Kidney (tissue), 10 donors: ENCODE measurements at regions not wholly inside any gene's neighbourhood (a gene's known extent, or its start where the extent isn't known, plus 50 kb on each side); places are given as distances from the start of the nearest gene placed in this dataset.
"Not testable (repeated sequence)": the region's sequence is repeated elsewhere in the genome, so short reads cannot be mapped to it uniquely, and the experiment has no call there.

ENCODE experiments used
- DNase-seq, 5 donors: peaks; one replicate each; pipeline ENCODE4 v3.0.0-alpha.2; 2013 to 2020
- FAIRE-seq: peaks from 2 replicates; lab custom pipeline; 2012; peaks lifted over from hg19 to GRCh38; lab: Jason Lieb, UNC
- H3K27ac ChIP-seq, 2 donors: one replicate each; pipeline ENCODE4 v1.7.0; 2013; ENCODE audit warnings: low read depth in 2 of 2, low read length in 2 of 2, inconsistent platforms in 1 of 2
- H3K27me3 ChIP-seq: one replicate; pipeline ENCODE4 v1.7.1; 2013; ENCODE audit warnings: low read length, inconsistent platforms; ENCODE audit not compliant: control insufficient read depth, insufficient read depth
- H3K36me3 ChIP-seq, 3 donors: one replicate each; pipeline versions ENCODE4 v1.7.0 to v1.7.1; 2013; ENCODE audit warnings: low read length in 3 of 3, control low read depth in 1 of 3, inconsistent platforms in 1 of 3; ENCODE audit not compliant: insufficient read depth in 3 of 3, control insufficient read depth in 2 of 3
- H3K4me1 ChIP-seq, 3 donors: one replicate each; pipeline versions ENCODE4 v1.7.0 to v1.7.1; 2013; ENCODE audit warnings: low read length in 3 of 3, inconsistent platforms in 1 of 3, low read depth in 1 of 3; ENCODE audit not compliant: control insufficient read depth in 2 of 3, insufficient read depth in 2 of 3
- H3K4me3 ChIP-seq, 3 donors: one replicate each; pipeline versions ENCODE4 v1.7.0 to v1.8.1; 2013; ENCODE audit warnings: low read length in 3 of 3, control low read depth in 1 of 3, inconsistent platforms in 1 of 3
- H3K9ac ChIP-seq, 3 donors: one replicate each; pipeline versions ENCODE4 v1.7.0 to v1.7.1; 2013; ENCODE audit warnings: low read length in 3 of 3, control low read depth in 1 of 3, inconsistent platforms in 1 of 3
- H3K9me3 ChIP-seq, 3 donors: one replicate each; pipeline versions ENCODE4 v1.7.0 to v1.7.1; 2013; ENCODE audit warnings: low read length in 3 of 3, control low read depth in 1 of 3, inconsistent platforms in 1 of 3; ENCODE audit not compliant: control insufficient read depth in 2 of 3, insufficient read depth in 1 of 3
- intact Hi-C: fragments of 100-400 bp; cut with DNase I; formaldehyde crosslinking; loops from one replicate; pipeline ENCODE4 v1.11.1; 2022
- donor health status: control.
- donor health status: control.
- donor health status: DM: yes; HTN: yes; CAD: no.
- donor health status: Normal renal cell carcinoma (clear cell type).

DNA sequence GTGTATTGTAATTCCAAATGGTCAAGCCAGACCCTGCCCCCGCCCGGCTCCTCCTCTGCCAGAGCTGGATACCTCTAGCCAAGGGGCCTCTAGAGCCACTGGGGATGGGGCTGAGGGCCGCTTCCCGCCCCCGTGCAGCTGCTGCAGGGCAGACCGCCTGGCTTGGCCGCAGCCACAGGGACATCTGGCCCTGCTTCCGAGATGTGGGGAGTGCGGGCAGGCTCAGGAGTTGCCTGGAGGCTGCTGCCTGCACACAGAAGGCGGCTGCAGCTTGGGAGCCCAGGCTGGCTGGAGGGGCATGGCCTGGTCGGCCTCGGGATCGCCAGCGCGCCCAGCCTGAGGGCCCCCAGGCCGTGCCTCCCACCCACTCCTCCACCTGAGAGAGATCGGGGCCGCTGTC, 79.9 kb upstream of the ZNG1F start:
- H3K27me3 ChIP-seq, FAIRE-seq, H3K36me3 ChIP-seq, intact Hi-C loops, H3K4me1 ChIP-seq, H3K9ac ChIP-seq, H3K9me3 ChIP-seq, H3K4me3 ChIP-seq, H3K27ac ChIP-seq: not testable (repeated sequence)
- peak in 3 of 5 donors; percentile 9 to 81 (median 59) for DNase-seq

- H3K4me1 ChIP-seq, intact Hi-C loops, H3K27me3 ChIP-seq, FAIRE-seq, H3K4me3 ChIP-seq, H3K9me3 ChIP-seq, H3K9ac ChIP-seq, H3K36me3 ChIP-seq, H3K27ac ChIP-seq: not testable (repeated sequence)
- peak in 4 of 5 donors; percentile 5 to 75 (median 25) for DNase-seq
These were observed 77.5 kb upstream of the ZNG1F start for GRCh38 chr9:41266602-41267001.

- H3K9ac ChIP-seq, FAIRE-seq, H3K4me1 ChIP-seq, intact Hi-C loops, H3K9me3 ChIP-seq, H3K27me3 ChIP-seq, H3K36me3 ChIP-seq, H3K27ac ChIP-seq, H3K4me3 ChIP-seq: not testable (repeated sequence)
- peak in 1 of 5 donors; percentile 80 for DNase-seq
These were observed 76.9 kb upstream of the ZNG1F start for GRCh38 chr9:41266000-41266399.

DNA sequence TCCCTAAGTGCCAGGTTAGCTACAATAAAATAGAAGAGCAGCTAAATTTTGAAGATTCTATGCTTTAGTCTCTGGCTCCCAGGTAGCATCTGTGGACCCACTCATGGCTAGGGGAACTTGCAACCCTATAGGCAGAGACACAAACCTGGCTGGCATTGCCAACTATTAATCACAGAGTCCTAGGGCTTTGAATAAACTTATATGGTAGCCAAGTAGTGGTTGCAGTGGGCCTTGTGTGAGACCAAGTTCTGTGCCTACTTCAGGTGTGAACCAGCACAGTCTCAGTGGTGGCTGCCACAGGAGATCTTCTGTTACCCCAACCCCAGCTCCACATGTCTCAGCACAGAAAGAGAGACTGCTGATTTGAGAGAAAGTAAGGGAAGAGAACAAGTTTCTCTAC, 62.9 kb upstream of the ZNG1F start:
- H3K9ac ChIP-seq, H3K27ac ChIP-seq, H3K36me3 ChIP-seq, DNase-seq, FAIRE-seq, H3K4me3 ChIP-seq, H3K27me3 ChIP-seq, H3K4me1 ChIP-seq, H3K9me3 ChIP-seq, intact Hi-C loops: not testable (repeated sequence)

GRCh38 chr9:41251101-41251500, 62.0 kb upstream of the ZNG1F start:
- H3K27ac ChIP-seq, intact Hi-C loops, H3K27me3 ChIP-seq, H3K9ac ChIP-seq, H3K9me3 ChIP-seq, H3K4me3 ChIP-seq, FAIRE-seq, H3K36me3 ChIP-seq, H3K4me1 ChIP-seq: not testable (repeated sequence)
- DNase-seq: peak in 2 of 5 donors; percentile 28 to 44

DNA sequence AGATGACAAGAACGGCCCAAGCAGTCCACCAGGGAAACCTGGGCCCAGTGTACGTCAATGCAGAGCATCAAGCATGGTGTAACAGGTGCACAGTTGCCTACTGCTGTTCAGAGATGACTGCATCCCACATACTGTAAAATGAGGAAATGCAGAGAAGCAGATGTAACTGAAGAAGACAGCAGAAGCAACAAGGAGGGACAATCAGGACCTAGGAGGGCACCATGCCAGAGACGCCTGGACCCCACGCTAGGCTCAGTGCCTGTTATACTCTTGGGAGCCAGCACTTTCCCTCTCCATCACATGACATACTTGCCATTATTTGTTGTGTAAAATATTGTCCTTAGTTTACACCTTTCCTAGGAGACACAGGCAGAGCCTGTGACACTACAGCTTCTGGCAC, 57.6 kb upstream of the ZNG1F start:
- intact Hi-C loops, FAIRE-seq, H3K4me1 ChIP-seq, H3K9ac ChIP-seq, H3K36me3 ChIP-seq, H3K27me3 ChIP-seq, DNase-seq, H3K9me3 ChIP-seq, H3K4me3 ChIP-seq, H3K27ac ChIP-seq: not testable (repeated sequence)
